Nephron (organoid): ENCODE measurements at regions not wholly inside any gene's neighbourhood (a gene's known extent, or its start where the extent isn't known, plus 50 kb on each side); places are given as distances from the start of the nearest gene placed in this dataset.

Source experiments
- H3K27ac Mint-ChIP-seq, 3 experiments: 2 replicates each; pipeline ENCODE4 v1.8.0; 2020; ENCODE audit warnings: mixed read lengths in 3 of 3, mild to moderate bottlenecking in 2 of 3, moderate library complexity in 1 of 3
- H3K27me3 Mint-ChIP-seq: 2 replicates; pipeline ENCODE4 v1.8.0; 2021; ENCODE audit warnings: low read depth, mild to moderate bottlenecking, moderate library complexity, mixed read lengths
- H3K36me3 Mint-ChIP-seq: 2 replicates; pipeline ENCODE4 v1.8.0; 2020; ENCODE audit warnings: low read depth, mixed read lengths
- H3K4me1 Mint-ChIP-seq: 2 replicates; pipeline ENCODE4 v1.8.0; 2020; ENCODE audit warnings: mixed read lengths
- H3K4me3 Mint-ChIP-seq, 3 experiments: 2 replicates each; pipeline ENCODE4 v1.8.0; 2020; ENCODE audit warnings: mild to moderate bottlenecking in 3 of 3, mixed read lengths in 3 of 3, moderate library complexity in 2 of 3
- H3K9me3 Mint-ChIP-seq: 2 replicates; pipeline ENCODE4 v1.8.0; 2020; ENCODE audit warnings: mixed read lengths
- CTCF ChIP-seq, 3 experiments: fragments of 200-600 bp; sonication (generic); IDR thresholded peaks; one replicate each; pipeline ENCODE4 v1.5.0; 2021; ENCODE audit warnings: antibody characterized with exemption in 3 of 3; ENCODE audit not compliant: unreplicated experiment in 3 of 3

GRCh38 chr5:136620016-136620419, 254.7 kb upstream of the TRPC7 start:
- Mint-ChIP-seq H3K9me3 (no peaks in the 10 kb centered on the region), H3K36me3 (no peaks in the 10 kb centered on the region), H3K4me1 (no peaks in the 10 kb centered on the region), H3K4me3 (no peak overlapping the region), H3K27ac (no peak overlapping the region), H3K27me3 (no peaks in the 10 kb centered on the region)
- TF ChIP-seq CTCF (IDR thresholded peaks at IDR 0.05; ENCODE audit: unreplicated experiment in 3 of 3) = no peak

DNA sequence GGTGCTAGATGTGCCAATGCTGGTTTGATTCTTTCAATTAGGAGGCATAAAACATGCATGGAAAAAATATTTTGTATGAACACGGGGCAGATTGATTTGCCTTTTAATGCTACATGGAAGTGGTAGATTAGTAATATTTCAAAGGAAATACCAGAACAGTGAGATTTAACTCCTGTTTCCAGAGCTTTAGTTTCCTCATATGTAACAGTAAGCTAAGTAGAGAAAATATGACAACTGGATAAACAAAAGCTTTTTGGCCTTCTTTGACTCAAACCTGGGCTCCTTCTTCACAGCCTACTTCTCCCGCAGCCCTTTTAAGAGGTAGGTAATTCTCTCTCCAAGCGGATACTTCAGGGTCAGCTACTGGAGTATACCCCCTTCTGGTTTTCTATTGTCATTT, 254.2 kb upstream of the TRPC7 start:
- Mint-ChIP-seq H3K27ac (no peak overlapping the region), H3K27me3 (no peaks in the 10 kb centered on the region), H3K36me3 (no peaks in the 10 kb centered on the region), H3K4me3 (no peak overlapping the region), H3K4me1 (no peaks in the 10 kb centered on the region), H3K9me3 (no peaks in the 10 kb centered on the region)
- no peak for TF ChIP-seq CTCF (IDR thresholded peaks at IDR 0.05; ENCODE audit: unreplicated experiment in 3 of 3)

GRCh38 chr5:136615251-136616119, 250.1 kb upstream of the TRPC7 start:
- H3K4me1 Mint-ChIP-seq = no peaks in the 10 kb centered on the region
- no peak overlapping the region for H3K4me3 Mint-ChIP-seq
- no peak overlapping the region for H3K27ac Mint-ChIP-seq
- H3K27me3 Mint-ChIP-seq = no peaks in the 10 kb centered on the region
- no peaks in the 10 kb centered on the region for H3K36me3 Mint-ChIP-seq
- no peak for TF ChIP-seq CTCF (IDR thresholded peaks at IDR 0.05; ENCODE audit: unreplicated experiment in 3 of 3)
- peaks cover 2% of the 10 kb centered on the region for H3K9me3 Mint-ChIP-seq

DNA sequence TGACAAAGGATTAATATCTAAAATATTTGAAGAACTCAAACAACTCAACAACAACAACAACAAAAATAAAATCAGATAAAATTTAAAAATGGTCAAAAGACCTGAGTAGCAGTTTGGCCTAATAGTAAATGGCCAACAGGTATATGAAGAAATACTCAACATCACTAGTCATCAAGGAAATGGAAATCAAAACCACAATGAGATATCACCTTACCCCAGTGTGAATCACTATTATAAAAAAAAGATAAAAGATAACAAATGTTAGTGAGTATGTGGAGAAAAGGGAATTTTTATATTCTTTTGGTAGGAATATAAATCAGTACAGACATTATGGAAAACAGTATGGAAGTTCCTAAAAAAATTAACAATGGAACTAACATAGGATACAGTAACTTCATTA, 247.9 kb upstream of the TRPC7 start:
- H3K4me1 Mint-ChIP-seq = no peaks in the 10 kb centered on the region
- H3K9me3 Mint-ChIP-seq = peaks cover 2% of the 10 kb centered on the region

GRCh38 chr5:136605638-136606037, 240.3 kb upstream of the TRPC7 start:
- H3K36me3 Mint-ChIP-seq = no peaks in the 10 kb centered on the region
- TF ChIP-seq CTCF (IDR thresholded peaks at IDR 0.05; ENCODE audit: unreplicated experiment in 3 of 3) = no peak

More for the DNA sequence above, 247.9 kb upstream of the TRPC7 start:
- no peaks in the 10 kb centered on the region for H3K36me3 Mint-ChIP-seq
- no peak overlapping the region for H3K27ac Mint-ChIP-seq
- TF ChIP-seq CTCF (IDR thresholded peaks at IDR 0.05; ENCODE audit: unreplicated experiment in 3 of 3) = no peak
- no peaks in the 10 kb centered on the region for H3K27me3 Mint-ChIP-seq
- H3K4me3 Mint-ChIP-seq = no peak overlapping the region

GRCh38 chr5:136600306-136600705, 235.0 kb upstream of the TRPC7 start:
- H3K4me3 Mint-ChIP-seq = no peak overlapping the region
- H3K9me3 Mint-ChIP-seq = peaks cover 38% of the 10 kb centered on the region
- H3K36me3 Mint-ChIP-seq = no peaks in the 10 kb centered on the region
- no peak for TF ChIP-seq CTCF (IDR thresholded peaks at IDR 0.05; ENCODE audit: unreplicated experiment in 3 of 3)
- no peak overlapping the region for H3K27ac Mint-ChIP-seq
- no peaks in the 10 kb centered on the region for H3K4me1 Mint-ChIP-seq
- no peaks in the 10 kb centered on the region for H3K27me3 Mint-ChIP-seq

More at GRCh38 chr5:136605638-136606037, 240.3 kb upstream of the TRPC7 start:
- Mint-ChIP-seq H3K9me3 (peaks cover 36% of the 10 kb centered on the region), H3K4me1 (no peaks in the 10 kb centered on the region), H3K4me3 (no peak overlapping the region), H3K27me3 (no peaks in the 10 kb centered on the region), H3K27ac (no peak overlapping the region)
